ENCODE measurements at regions not wholly inside any gene's neighbourhood (a gene's known extent, or its start where the extent isn't known, plus 50 kb on each side); places are given as distances from the start of the nearest gene placed in this dataset.

- DNase-seq, result peak; percentile 3
These were observed 119.5 kb upstream of the RTL1 start for GRCh38 chr14:101022916-101023435.

GRCh38 chr14:101024686-101025085 lies 121.2 kb upstream of the RTL1 start:
- H3K36me3 ChIP-seq, result no peaks in the 10 kb centered on the region
- no peaks in the 10 kb centered on the region for H3K4me1 ChIP-seq
- H3K27me3 ChIP-seq, result no peaks in the 10 kb centered on the region
- no peaks in the 10 kb centered on the region for H3K9me3 ChIP-seq
- DNase-seq, result no peak
- H3K9ac ChIP-seq (ENCODE audit: low read depth in 2 of 2, low read length in 2 of 2), result no peak overlapping the region
- no peak overlapping the region for H3K4me3 ChIP-seq
- intact Hi-C loops (cut with DNase I), result no loop called here
- TF ChIP-seq CTCF (IDR thresholded peaks at IDR 0.05), result no peak
- no peak overlapping the region for H3K27ac ChIP-seq

More at GRCh38 chr14:101022916-101023435, 119.5 kb upstream of the RTL1 start:
- Histone ChIP-seq H3K9ac (ENCODE audit: low read depth in 2 of 2, low read length in 2 of 2) (no peak overlapping the region), H3K9me3 (no peaks in the 10 kb centered on the region), H3K4me3 (no peak overlapping the region), H3K27me3 (no peaks in the 10 kb centered on the region), H3K36me3 (no peaks in the 10 kb centered on the region), H3K27ac (no peak overlapping the region), H3K4me1 (no peaks in the 10 kb centered on the region)
- intact Hi-C loops (cut with DNase I), result no loop called here
- no peak for TF ChIP-seq CTCF (IDR thresholded peaks at IDR 0.05)

GRCh38 chr14:101025131-101025530 lies 121.6 kb upstream of the RTL1 start:
- TF ChIP-seq CTCF (IDR thresholded peaks at IDR 0.05), result no peak
- Histone ChIP-seq H3K36me3 (no peaks in the 10 kb centered on the region), H3K4me1 (no peaks in the 10 kb centered on the region), H3K27me3 (no peaks in the 10 kb centered on the region), H3K9me3 (no peaks in the 10 kb centered on the region), H3K4me3 (no peak overlapping the region), H3K27ac (no peak overlapping the region), H3K9ac (ENCODE audit: low read depth in 2 of 2, low read length in 2 of 2) (no peak overlapping the region)
- intact Hi-C loops (cut with DNase I), result no loop called here
- no peak for DNase-seq

GRCh38 chr14:101025696-101026095 lies 122.2 kb upstream of the RTL1 start:
- no peaks in the 10 kb centered on the region for H3K4me1 ChIP-seq
- H3K9ac ChIP-seq (ENCODE audit: low read depth in 2 of 2, low read length in 2 of 2), result no peak overlapping the region
- intact Hi-C loops (cut with DNase I), result no loop called here
- no peaks in the 10 kb centered on the region for H3K27me3 ChIP-seq
- no peak for TF ChIP-seq CTCF (IDR thresholded peaks at IDR 0.05)
- no peak overlapping the region for H3K27ac ChIP-seq
- H3K9me3 ChIP-seq, result no peaks in the 10 kb centered on the region
- H3K36me3 ChIP-seq, result no peaks in the 10 kb centered on the region
- DNase-seq, result no peak
- H3K4me3 ChIP-seq, result no peak overlapping the region

- TF ChIP-seq CTCF (IDR thresholded peaks at IDR 0.05), result no peak
- no peak for DNase-seq
- H3K27me3 ChIP-seq, result no peaks in the 10 kb centered on the region
These were observed 122.8 kb upstream of the RTL1 start for GRCh38 chr14:101026341-101026740.

More at GRCh38 chr14:101026341-101026740, 122.8 kb upstream of the RTL1 start:
- Histone ChIP-seq H3K9ac (ENCODE audit: low read depth in 2 of 2, low read length in 2 of 2) (no peak overlapping the region), H3K4me3 (no peak overlapping the region), H3K27ac (no peak overlapping the region), H3K36me3 (no peaks in the 10 kb centered on the region), H3K4me1 (no peaks in the 10 kb centered on the region), H3K9me3 (no peaks in the 10 kb centered on the region)
- intact Hi-C loops (cut with DNase I), result no loop called here

Data from colonic mucosa (tissue), 4 donors.